ENCODE measurements at regions not wholly inside any gene's neighbourhood (a gene's known extent, or its start where the extent isn't known, plus 50 kb on each side); places are given as distances from the start of the nearest gene placed in this dataset.
"Not testable (repeated sequence)": the region's sequence is repeated elsewhere in the genome, so short reads cannot be mapped to it uniquely, and the experiment has no call there.

DNA sequence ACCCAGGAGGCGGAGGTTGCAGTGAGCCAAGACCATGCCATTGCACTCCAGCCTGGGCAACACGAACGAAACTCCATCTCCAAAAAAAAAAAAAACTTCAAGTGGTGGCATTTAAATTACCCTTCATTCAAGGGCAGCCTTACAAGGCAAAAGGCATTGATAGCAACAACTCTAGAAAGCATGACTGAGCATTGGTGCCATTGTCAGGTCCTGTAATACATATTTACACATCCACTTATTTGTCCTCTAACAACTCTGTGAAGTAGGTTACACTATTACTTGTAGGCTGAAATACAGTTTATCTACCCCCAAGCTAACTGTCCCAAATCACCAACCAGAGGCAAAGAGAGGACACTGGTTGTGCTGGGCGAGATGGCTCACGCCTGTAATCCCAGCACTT, 52.7 kb upstream of the LARP1 start:
- H3K4me1 Mint-ChIP-seq (ENCODE audit: low read depth), result no peaks in the 10 kb centered on the region
- H3K36me3 Mint-ChIP-seq (ENCODE audit: low read depth), result no peaks in the 10 kb centered on the region
- H3K27me3 Mint-ChIP-seq (ENCODE audit: insufficient read depth), result peaks cover 13% of the 10 kb centered on the region
- no peaks in the 10 kb centered on the region for H3K9me3 Mint-ChIP-seq
- DNase-seq (ENCODE audit: low spot score), result no peak
- H3K27ac Mint-ChIP-seq, result no peak overlapping the region
- H3K4me3 Mint-ChIP-seq, result no peak overlapping the region
- intact Hi-C loops (cut with micrococcal nuclease), result no loop called here

DNA sequence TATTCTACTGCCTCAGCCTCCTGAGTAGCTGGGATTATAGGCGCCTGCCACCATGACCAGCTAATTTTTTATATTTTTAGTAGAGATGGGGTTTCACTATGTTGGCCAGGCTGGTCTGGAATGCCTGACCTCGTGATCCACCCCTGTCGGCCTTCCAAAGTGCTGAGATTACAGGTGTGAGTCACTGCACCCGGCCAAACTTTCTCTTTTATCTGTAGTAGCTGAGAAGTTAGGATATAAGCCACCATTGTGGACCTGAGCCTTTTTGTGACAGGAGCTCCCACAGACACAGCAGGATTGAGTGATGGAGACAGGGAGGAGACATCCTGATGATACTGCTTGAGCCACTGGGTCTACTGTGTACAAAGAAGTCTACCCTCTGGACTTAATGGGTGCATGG, 53.5 kb upstream of the LARP1 start:
- DNase-seq (ENCODE audit: low spot score); H3K9me3 Mint-ChIP-seq; H3K27ac Mint-ChIP-seq; H3K36me3 Mint-ChIP-seq (ENCODE audit: low read depth); H3K4me1 Mint-ChIP-seq (ENCODE audit: low read depth); H3K4me3 Mint-ChIP-seq; intact Hi-C loops (cut with micrococcal nuclease): not testable (repeated sequence)
- peaks cover 16% of the 10 kb centered on the region for H3K27me3 Mint-ChIP-seq (ENCODE audit: insufficient read depth)

DNA sequence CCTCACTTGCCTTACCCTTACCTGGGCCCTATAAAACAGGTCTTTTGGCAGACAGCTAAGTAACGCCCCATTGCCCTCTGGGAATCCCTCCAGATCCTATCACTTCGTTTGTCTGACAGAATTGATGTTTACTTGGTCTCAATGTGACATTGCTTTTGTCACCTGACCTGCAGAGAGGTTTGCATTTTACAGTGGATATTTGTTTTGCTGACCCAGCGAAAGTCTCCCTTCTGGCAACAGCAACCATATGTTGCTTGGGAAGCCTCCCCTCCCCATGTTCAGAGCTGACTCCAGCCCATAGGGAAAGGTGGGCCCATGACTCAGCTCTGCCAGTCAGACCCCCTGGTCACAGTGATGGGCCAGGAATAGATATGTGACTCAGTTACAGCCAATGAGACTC, 54.0 kb upstream of the LARP1 start:
- Mint-ChIP-seq H3K4me3 (no peak overlapping the region), H3K4me1 (ENCODE audit: low read depth) (no peaks in the 10 kb centered on the region), H3K27me3 (ENCODE audit: insufficient read depth) (peaks cover 15% of the 10 kb centered on the region), H3K27ac (no peak overlapping the region), H3K9me3 (no peaks in the 10 kb centered on the region), H3K36me3 (ENCODE audit: low read depth) (no peaks in the 10 kb centered on the region)
- intact Hi-C loops (cut with micrococcal nuclease), result no loop called here
- no peak for DNase-seq (ENCODE audit: low spot score)

DNA sequence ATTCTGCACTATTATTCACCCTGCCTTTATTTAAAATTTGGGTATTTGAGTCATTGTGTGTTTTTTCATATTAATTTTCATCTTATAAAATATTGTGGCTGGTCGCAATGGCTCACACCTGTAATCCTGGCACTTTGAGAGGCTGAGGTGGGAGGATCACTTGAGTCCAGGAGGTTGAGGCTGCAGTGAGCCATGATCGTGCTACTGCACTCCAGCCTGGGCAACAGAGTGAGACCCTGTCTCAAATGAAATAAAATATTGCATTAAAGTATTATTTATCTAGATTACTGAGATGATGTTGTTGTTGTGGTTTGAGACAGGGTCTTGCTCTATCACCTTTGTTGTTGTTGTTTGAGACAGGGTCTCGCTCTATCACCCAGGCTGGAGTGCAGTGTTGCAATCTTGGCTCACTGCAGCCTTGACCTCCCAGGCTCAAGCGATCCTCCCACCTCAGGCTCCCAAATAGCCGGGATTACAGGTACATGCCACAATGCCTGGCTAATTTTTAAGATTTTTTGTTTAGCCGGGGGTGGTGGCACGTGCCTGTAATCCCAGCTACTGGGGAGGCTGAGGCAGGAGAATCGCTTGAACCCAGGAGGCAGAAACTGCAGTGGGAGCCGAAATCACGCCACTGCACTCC, 54.8 kb upstream of the LARP1 start:
- peaks cover 13% of the 10 kb centered on the region for H3K27me3 Mint-ChIP-seq (ENCODE audit: insufficient read depth)
- intact Hi-C loops (cut with micrococcal nuclease); H3K36me3 Mint-ChIP-seq (ENCODE audit: low read depth); H3K4me1 Mint-ChIP-seq (ENCODE audit: low read depth); DNase-seq (ENCODE audit: low spot score); H3K4me3 Mint-ChIP-seq; H3K9me3 Mint-ChIP-seq; H3K27ac Mint-ChIP-seq: not testable (repeated sequence)

DNA sequence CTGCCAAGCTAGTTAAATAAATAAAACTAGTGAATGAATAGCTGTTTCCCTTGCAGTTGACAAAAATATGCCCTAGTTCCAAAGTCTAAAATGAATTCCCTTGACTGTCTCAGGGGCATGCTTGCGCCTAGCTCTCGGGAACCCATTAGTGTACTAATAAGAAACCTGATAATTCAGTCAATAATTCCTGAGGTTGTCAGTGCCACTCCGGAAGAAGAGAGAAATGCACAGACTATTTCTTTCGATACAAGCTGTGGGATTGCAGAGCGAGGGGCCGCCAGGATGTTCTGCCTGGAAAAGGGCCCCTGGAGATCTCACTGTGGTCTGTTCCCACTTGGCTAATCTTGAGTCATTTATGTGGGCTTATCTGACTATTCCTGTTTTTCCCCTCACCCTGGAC, 56.4 kb upstream of the LARP1 start:
- Mint-ChIP-seq H3K9me3 (no peaks in the 10 kb centered on the region), H3K4me1 (ENCODE audit: low read depth) (no peaks in the 10 kb centered on the region), H3K27me3 (ENCODE audit: insufficient read depth) (peaks cover 13% of the 10 kb centered on the region), H3K27ac (no peak overlapping the region), H3K36me3 (ENCODE audit: low read depth) (no peaks in the 10 kb centered on the region), H3K4me3 (no peak overlapping the region)
- intact Hi-C loops (cut with micrococcal nuclease), result no loop called here
- DNase-seq (ENCODE audit: low spot score), result no peak

DNA sequence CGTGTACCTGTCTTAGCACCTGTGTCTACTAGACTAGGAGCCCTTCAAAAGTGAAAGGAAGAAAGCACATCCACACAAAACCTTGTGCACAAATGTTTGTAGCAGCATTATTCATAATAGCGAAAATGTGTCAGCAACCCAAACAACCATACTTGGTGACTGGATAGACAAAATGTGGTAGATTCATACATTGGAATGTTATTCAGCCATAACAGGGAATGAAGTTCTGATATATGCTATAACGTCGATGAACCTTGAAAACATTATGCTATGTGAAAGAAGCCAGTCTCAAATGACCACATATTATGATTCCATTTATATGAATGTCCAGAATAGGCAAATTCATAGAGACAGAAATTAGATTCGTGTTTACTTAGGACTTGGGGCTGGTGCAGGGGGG, 57.8 kb upstream of the LARP1 start:
- intact Hi-C loops (cut with micrococcal nuclease), result no loop called here
- Mint-ChIP-seq H3K4me1 (ENCODE audit: low read depth) (no peaks in the 10 kb centered on the region), H3K27me3 (ENCODE audit: insufficient read depth) (peaks cover 13% of the 10 kb centered on the region), H3K27ac (no peak overlapping the region), H3K9me3 (no peaks in the 10 kb centered on the region), H3K36me3 (ENCODE audit: low read depth) (no peaks in the 10 kb centered on the region), H3K4me3 (no peak overlapping the region)
- no peak for DNase-seq (ENCODE audit: low spot score)

DNA sequence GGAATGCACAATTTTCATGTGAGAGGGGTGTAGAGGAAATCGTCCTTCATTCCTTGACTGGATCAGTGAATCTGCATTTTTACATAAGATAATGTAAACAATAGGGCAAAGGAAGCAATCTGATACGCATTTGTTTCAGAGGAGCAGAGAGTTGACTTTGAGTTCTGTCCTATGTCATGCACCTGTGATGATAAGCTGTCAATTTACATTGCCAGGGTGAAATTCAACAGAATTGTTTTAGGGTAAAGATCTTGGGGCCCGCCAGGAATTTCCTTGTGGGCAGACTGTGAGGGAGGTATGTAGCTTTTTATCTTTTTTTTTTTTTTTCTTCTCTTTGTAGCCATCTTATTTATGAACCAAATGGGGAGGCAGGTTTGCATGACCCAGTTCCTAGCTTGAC, 58.3 kb upstream of the LARP1 start:
- DNase-seq (ENCODE audit: low spot score), result no peak
- Mint-ChIP-seq H3K27ac (no peak overlapping the region), H3K36me3 (ENCODE audit: low read depth) (no peaks in the 10 kb centered on the region), H3K9me3 (no peaks in the 10 kb centered on the region), H3K4me1 (ENCODE audit: low read depth) (no peaks in the 10 kb centered on the region), H3K4me3 (no peak overlapping the region), H3K27me3 (ENCODE audit: insufficient read depth) (peaks cover 13% of the 10 kb centered on the region)
- intact Hi-C loops (cut with micrococcal nuclease), result no loop called here

DNA sequence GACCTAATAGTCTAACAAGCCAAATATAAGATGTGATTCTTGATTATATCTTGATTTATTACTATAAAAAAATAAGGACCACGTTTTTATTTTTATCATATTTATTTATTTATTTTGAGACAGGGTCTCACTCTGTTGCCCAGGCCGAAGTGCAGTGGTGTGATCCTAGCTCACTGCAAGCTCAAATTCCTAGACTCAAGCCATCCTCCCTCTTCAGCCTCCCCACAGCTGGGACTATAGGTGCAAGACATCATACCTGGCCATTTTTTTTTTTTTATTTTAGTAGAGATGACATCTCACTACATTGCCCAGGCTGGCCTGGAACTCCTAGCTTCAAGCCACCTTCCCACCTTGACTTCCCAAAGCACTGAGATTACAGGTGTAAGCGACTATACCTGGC, 61.0 kb upstream of the LARP1 start:
- Mint-ChIP-seq H3K4me1 (ENCODE audit: low read depth) (no peaks in the 10 kb centered on the region), H3K4me3 (no peak overlapping the region), H3K27ac (no peak overlapping the region), H3K9me3 (no peaks in the 10 kb centered on the region), H3K27me3 (ENCODE audit: insufficient read depth) (peaks cover 15% of the 10 kb centered on the region), H3K36me3 (ENCODE audit: low read depth) (no peaks in the 10 kb centered on the region)
- intact Hi-C loops (cut with micrococcal nuclease), result no loop called here
- DNase-seq (ENCODE audit: low spot score), result no peak

DNA sequence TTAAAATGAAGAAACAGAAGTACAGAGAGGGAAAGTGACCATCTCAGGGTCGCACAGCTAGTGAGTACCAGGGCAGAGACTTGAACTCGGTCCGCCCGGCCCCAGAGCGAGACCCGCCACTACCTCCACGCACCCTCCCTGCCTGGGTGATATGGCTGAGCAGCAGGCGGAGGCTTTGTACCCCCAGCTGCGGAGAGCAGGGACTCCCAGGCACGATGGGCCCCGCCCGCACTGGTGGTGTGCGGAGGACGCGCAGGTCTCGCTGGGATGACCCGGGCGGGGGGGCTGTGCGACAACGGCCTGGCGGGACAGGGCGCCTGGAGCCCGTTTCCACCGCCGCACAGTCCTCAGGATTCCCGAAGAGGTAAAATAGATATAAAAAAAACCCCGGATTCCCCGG, 64.7 kb upstream of the LARP1 start:
- no peak overlapping the region for H3K4me3 Mint-ChIP-seq
- no peaks in the 10 kb centered on the region for H3K4me1 Mint-ChIP-seq (ENCODE audit: low read depth)
- H3K27ac Mint-ChIP-seq, result no peak overlapping the region
- intact Hi-C loops (cut with micrococcal nuclease), result no loop called here
- DNase-seq (ENCODE audit: low spot score), result no peak
- peaks cover 12% of the 10 kb centered on the region for H3K27me3 Mint-ChIP-seq (ENCODE audit: insufficient read depth)
- no peaks in the 10 kb centered on the region for H3K36me3 Mint-ChIP-seq (ENCODE audit: low read depth)
- no peaks in the 10 kb centered on the region for H3K9me3 Mint-ChIP-seq

DNA sequence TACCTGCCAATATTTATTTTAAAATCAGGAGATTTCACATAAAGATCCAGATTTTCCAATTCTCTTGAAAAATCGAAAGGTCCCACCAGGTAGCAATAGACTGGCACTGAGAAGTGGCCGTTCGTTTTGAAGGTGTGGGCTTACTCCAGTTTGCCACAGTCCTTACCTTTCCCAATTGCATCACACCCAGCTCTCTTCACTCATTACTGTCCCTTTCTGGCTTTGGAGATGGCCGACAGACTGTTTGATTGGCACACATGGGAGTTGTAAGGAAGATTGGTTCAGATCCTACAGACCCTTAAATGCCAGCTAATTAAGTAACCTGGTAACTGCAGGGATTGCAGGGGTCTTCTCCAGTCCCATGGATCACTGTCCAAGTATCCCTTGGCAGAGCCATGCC, 68.7 kb upstream of the LARP1 start:
- Mint-ChIP-seq H3K27ac (no peak overlapping the region), H3K27me3 (ENCODE audit: insufficient read depth) (peaks cover 29% of the 10 kb centered on the region), H3K4me3 (no peak overlapping the region), H3K4me1 (ENCODE audit: low read depth) (peaks cover 6% of the 10 kb centered on the region), H3K36me3 (ENCODE audit: low read depth) (peaks cover 1% of the 10 kb centered on the region), H3K9me3 (no peaks in the 10 kb centered on the region)
- DNase-seq (ENCODE audit: low spot score), result no peak
- intact Hi-C loops (cut with micrococcal nuclease), result no loop called here

DNA sequence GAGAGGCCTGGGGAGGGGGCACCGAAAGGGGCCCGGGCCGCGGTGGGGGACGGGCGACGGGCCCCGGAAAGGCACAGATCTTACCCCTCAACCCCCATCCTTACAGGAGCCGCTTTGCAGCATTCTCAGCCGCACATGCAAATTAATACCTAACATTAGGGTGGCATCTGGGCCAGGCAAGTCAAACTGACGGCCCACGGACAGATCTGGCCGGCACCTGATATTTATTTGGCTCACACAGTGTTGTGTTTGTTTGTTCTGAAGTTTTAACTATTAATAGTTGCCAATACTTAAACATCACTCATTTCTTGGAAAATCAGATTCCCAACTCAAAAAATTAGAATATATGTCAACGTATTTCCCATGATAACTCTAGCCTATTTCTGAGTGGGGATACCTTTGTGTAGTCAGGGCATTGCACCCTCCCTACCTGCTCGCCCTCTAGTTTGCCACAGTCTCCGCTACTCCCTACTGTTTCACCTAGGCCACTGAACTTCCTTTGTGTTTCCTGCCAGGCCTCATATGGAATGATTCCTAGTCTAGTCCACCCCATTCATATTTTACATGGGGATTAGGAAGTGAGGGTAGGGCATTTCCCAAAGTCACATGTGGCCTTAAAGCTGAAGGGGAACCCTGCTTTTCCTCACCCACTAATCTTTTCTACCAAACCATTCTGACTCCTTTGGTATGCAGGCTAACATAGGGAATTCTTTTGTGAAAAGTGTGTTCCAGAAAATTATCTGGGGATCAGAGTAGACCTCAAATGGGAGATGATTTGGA, 71.9 kb upstream of the LARP1 start:
- intact Hi-C loops (cut with micrococcal nuclease), result loop anchor here (1.0 to 2.0 kb wide), 2 partner anchors 72 to 175 kb away; partner anchors contain the start of genes CNOT8 and LARP1
- no peak for DNase-seq (ENCODE audit: low spot score)
- Mint-ChIP-seq H3K9me3 (no peaks in the 10 kb centered on the region), H3K4me1 (ENCODE audit: low read depth) (peaks cover 6% of the 10 kb centered on the region), H3K27me3 (ENCODE audit: insufficient read depth) (peaks cover 30% of the 10 kb centered on the region), H3K27ac (no peak overlapping the region), H3K4me3 (peak overlapping the region; percentile 29), H3K36me3 (ENCODE audit: low read depth) (peaks cover 1% of the 10 kb centered on the region)

DNA sequence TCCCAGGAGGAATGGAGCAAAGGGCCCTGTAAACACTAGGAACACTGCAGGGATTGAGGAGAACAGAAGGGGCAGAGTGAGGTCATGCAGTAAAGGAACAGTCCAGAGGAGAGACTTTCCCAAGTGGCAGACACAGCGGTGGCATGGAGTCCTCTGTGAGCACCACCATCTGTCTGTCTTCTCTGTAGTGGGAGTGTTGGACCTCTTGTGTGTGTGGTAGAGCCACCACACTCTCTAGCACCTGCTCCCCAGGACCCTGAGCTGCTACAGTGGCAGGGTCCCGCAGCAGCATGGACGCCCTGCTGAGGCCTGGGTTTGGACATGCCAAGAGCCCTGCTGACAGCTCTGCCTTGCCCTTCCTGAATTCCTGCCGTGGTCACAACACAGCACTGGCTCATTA, 75.7 kb upstream of the LARP1 start:
- Mint-ChIP-seq H3K27me3 (ENCODE audit: insufficient read depth) (peaks cover 14% of the 10 kb centered on the region), H3K4me1 (ENCODE audit: low read depth) (peaks cover 6% of the 10 kb centered on the region), H3K36me3 (ENCODE audit: low read depth) (peaks cover 1% of the 10 kb centered on the region), H3K4me3 (no peak overlapping the region), H3K27ac (no peak overlapping the region), H3K9me3 (no peaks in the 10 kb centered on the region)
- intact Hi-C loops (cut with micrococcal nuclease), result no loop called here
- no peak for DNase-seq (ENCODE audit: low spot score)

DNA sequence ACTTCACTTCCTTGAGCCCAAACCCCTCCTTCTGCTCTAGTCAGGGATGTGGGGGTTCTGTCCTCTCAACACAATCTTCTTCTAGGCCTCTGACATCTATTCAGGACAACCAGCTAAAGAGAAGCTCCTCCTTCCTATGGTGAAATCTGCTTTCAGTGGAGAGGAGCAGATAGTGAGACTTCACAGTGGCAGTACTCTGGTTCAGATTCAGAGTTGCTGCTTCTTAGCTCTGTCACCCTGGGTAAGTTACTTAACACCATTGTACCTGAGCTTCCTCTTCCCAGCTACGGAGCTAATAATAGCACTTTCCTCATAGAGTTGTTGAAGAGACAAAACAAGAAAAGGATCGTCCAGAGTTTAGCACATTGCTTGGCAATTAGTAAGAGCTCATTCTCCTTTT, 77.3 kb upstream of the LARP1 start:
- Mint-ChIP-seq H3K27me3 (ENCODE audit: insufficient read depth) (peaks cover 12% of the 10 kb centered on the region), H3K4me1 (ENCODE audit: low read depth) (no peaks in the 10 kb centered on the region), H3K27ac (no peak overlapping the region), H3K9me3 (no peaks in the 10 kb centered on the region), H3K36me3 (ENCODE audit: low read depth) (no peaks in the 10 kb centered on the region), H3K4me3 (no peak overlapping the region)
- intact Hi-C loops (cut with micrococcal nuclease), result no loop called here
- DNase-seq (ENCODE audit: low spot score), result no peak

Measured in activated T-helper 1 cell treated with anti-CD3 and anti-CD28 coated beads, Interleukin-12 subunit alpha, Interleukin-12 subunit beta, Interleukin-2, Interleukin-4 antibody, amounts not matched to agents 30 ng/mL and 10 ng/mL and 1 ng/mL, durations not matched to agents 14 hours and 24 hours and 36 hours (primary cell).